ENCODE measurements at regions not wholly inside any gene's neighbourhood (a gene's known extent, or its start where the extent isn't known, plus 50 kb on each side); places are given as distances from the start of the nearest gene placed in this dataset.
"Not testable (repeated sequence)": the region's sequence is repeated elsewhere in the genome, so short reads cannot be mapped to it uniquely, and the experiment has no call there.

DNA sequence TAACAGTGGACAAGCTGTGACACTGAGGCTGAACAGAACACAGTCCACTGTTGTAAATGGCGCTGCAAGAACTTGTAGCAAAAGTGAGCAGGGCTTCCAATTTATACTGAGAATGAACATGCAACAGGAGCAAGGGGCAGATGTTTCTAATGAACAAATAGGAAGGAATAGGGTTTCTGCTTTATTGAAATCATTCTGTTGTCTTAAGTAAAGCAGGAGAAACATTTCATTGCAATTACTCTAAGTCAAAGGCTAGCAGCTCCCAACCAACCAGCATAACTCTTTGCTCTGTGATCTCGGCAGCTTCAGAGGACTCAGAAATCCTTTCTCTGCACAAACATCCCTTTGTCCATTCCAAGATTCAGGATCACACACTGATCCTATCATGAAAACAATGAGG lies 236.2 kb upstream of the PRSS58 start:
- H3K4me3 Mint-ChIP-seq (ENCODE audit: unreplicated experiment): no peak overlapping the region
- peaks cover 4% of the 10 kb centered on the region for H3K27me3 Mint-ChIP-seq (ENCODE audit: unreplicated experiment)
- TF ChIP-seq, protein P1, sequence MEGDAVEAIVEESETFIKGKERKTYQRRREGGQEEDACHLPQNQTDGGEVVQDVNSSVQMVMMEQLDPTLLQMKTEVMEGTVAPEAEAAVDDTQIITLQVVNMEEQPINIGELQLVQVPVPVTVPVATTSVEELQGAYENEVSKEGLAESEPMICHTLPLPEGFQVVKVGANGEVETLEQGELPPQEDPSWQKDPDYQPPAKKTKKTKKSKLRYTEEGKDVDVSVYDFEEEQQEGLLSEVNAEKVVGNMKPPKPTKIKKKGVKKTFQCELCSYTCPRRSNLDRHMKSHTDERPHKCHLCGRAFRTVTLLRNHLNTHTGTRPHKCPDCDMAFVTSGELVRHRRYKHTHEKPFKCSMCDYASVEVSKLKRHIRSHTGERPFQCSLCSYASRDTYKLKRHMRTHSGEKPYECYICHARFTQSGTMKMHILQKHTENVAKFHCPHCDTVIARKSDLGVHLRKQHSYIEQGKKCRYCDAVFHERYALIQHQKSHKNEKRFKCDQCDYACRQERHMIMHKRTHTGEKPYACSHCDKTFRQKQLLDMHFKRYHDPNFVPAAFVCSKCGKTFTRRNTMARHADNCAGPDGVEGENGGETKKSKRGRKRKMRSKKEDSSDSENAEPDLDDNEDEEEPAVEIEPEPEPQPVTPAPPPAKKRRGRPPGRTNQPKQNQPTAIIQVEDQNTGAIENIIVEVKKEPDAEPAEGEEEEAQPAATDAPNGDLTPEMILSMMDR (IDR thresholded peaks at IDR 0.05; ENCODE audit: unreplicated experiment): no peak
- no peak overlapping the region for H3K27ac Mint-ChIP-seq (ENCODE audit: unreplicated experiment)
- H3K4me1 Mint-ChIP-seq (ENCODE audit: unreplicated experiment): peaks cover 5% of the 10 kb centered on the region
- no peaks in the 10 kb centered on the region for H3K36me3 Mint-ChIP-seq (ENCODE audit: low read depth, unreplicated experiment)
- no peaks in the 10 kb centered on the region for H3K9me3 Mint-ChIP-seq (ENCODE audit: unreplicated experiment)
- DNase-seq (ENCODE audit: low spot score): no peak

DNA sequence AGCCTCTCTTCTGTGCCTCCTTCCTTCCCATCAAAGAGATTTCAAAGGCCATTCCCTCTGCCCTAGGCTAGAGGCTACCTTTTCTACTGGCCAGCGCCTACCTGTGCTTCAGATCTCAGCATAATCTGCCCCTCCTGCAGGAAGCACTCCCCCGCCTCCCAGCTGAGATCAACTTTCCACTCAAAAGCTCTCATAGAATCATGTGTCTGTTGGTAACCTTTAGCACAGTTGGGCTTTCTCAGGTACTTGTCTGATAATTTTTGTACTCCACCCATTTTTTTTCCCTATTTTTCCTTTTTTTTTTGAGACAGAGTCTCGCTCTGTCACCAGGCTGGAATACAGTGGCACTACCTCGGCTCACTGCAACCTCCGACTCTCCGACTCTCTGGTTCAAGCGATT lies 231.0 kb upstream of the PRSS58 start:
- TF ChIP-seq, protein P1 (IDR thresholded peaks at IDR 0.05; ENCODE audit: unreplicated experiment): no peak
- Mint-ChIP-seq H3K9me3 (ENCODE audit: unreplicated experiment) (no peaks in the 10 kb centered on the region), H3K27me3 (ENCODE audit: unreplicated experiment) (peaks cover 4% of the 10 kb centered on the region)

DNA sequence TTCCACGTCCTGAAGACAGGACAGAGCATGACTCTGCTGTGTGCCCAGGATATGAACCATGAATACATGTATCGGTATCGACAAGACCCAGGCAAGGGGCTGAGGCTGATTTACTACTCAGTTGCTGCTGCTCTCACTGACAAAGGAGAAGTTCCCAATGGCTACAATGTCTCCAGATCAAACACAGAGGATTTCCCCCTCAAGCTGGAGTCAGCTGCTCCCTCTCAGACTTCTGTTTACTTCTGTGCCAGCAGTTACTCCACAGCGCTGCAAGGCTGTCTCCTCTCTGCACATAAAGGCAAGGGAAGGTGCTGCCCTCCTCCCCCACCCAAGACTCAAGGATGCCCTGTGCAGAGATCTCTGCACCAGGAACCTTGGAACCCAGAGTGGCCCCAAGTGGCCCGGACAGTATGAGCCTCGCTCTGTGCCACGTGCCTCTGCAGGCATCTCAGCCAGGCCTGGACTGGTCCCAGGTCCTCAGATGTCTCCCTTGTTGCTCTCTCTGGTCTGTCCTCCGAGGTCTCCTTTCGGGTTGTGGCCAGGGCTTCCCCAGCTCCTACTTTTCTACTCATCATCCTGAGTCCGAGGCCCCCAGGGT lies 230.3 kb upstream of the PRSS58 start:
- no peak for DNase-seq (ENCODE audit: low spot score)
- Mint-ChIP-seq H3K36me3 (ENCODE audit: low read depth, unreplicated experiment) (no peaks in the 10 kb centered on the region), H3K27me3 (ENCODE audit: unreplicated experiment) (peaks cover 4% of the 10 kb centered on the region), H3K4me3 (ENCODE audit: unreplicated experiment) (no peak overlapping the region), H3K9me3 (ENCODE audit: unreplicated experiment) (no peaks in the 10 kb centered on the region), H3K4me1 (ENCODE audit: unreplicated experiment) (peaks cover 16% of the 10 kb centered on the region), H3K27ac (ENCODE audit: unreplicated experiment) (no peak overlapping the region)
- TF ChIP-seq, protein P1 (IDR thresholded peaks at IDR 0.05; ENCODE audit: unreplicated experiment): no peak

More for the DNA sequence above, 231.0 kb upstream of the PRSS58 start:
- H3K36me3 Mint-ChIP-seq (ENCODE audit: low read depth, unreplicated experiment): no peaks in the 10 kb centered on the region
- peaks cover 11% of the 10 kb centered on the region for H3K4me1 Mint-ChIP-seq (ENCODE audit: unreplicated experiment)
- peak overlapping the region; percentile 48 for H3K4me3 Mint-ChIP-seq (ENCODE audit: unreplicated experiment)
- no peak for DNase-seq (ENCODE audit: low spot score)
- peak overlapping the region; percentile 45 for H3K27ac Mint-ChIP-seq (ENCODE audit: unreplicated experiment)

DNA sequence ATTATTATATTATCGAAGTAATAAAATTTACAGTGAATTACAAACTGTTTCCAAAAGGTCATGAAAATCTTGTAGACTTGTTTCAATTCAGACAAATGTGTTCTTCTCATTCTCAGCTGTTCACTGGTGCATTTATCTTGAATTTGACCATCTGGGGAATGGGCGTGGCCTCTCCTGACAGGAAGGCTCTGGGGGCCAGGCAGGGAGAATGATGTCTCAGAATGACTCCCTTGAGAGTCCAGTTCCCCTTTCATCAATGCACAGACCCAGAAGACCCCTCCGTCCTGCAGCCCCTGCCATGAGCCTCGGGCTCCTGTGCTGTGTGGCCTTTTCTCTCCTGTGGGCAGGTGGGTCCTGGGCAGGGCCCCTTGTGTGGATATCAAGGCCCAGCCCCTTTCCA lies 229.7 kb upstream of the PRSS58 start:
- H3K27me3 Mint-ChIP-seq (ENCODE audit: unreplicated experiment); H3K36me3 Mint-ChIP-seq (ENCODE audit: low read depth, unreplicated experiment); H3K4me3 Mint-ChIP-seq (ENCODE audit: unreplicated experiment); H3K27ac Mint-ChIP-seq (ENCODE audit: unreplicated experiment); DNase-seq (ENCODE audit: low spot score); H3K9me3 Mint-ChIP-seq (ENCODE audit: unreplicated experiment): not testable (repeated sequence)
- peaks cover 20% of the 10 kb centered on the region for H3K4me1 Mint-ChIP-seq (ENCODE audit: unreplicated experiment)

DNA sequence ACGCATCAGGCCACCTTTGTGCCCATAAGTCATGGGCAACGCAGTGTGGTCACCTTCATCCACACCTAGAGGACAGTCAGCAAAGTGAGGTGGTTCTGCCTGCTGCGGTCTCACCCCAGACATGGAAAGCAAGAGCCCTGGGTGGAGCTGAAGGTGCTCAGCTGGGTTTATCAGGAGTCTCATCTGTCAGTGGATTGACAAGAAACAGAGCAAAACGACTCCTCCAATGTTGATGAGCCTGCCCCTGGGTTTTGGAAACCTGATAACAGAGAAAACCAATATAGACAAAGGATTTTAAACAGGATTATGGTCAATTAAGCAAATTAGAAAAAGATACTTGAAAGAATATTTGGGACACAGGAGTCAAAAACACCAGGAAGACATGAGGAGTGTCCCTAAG lies 229.3 kb upstream of the PRSS58 start:
- TF ChIP-seq, protein P1 (IDR thresholded peaks at IDR 0.05; ENCODE audit: unreplicated experiment): no peak
- Mint-ChIP-seq H3K4me3 (ENCODE audit: unreplicated experiment) (no peak overlapping the region), H3K36me3 (ENCODE audit: low read depth, unreplicated experiment) (no peaks in the 10 kb centered on the region), H3K4me1 (ENCODE audit: unreplicated experiment) (peaks cover 22% of the 10 kb centered on the region), H3K27ac (ENCODE audit: unreplicated experiment) (no peak overlapping the region), H3K9me3 (ENCODE audit: unreplicated experiment) (no peaks in the 10 kb centered on the region), H3K27me3 (ENCODE audit: unreplicated experiment) (peaks cover 4% of the 10 kb centered on the region)
- no peak for DNase-seq (ENCODE audit: low spot score)

Data from endothelial cell (in vitro differentiated cells).